ENCODE measurements at regions not wholly inside any gene's neighbourhood (a gene's known extent, or its start where the extent isn't known, plus 50 kb on each side); places are given as distances from the start of the nearest gene placed in this dataset.

DNA sequence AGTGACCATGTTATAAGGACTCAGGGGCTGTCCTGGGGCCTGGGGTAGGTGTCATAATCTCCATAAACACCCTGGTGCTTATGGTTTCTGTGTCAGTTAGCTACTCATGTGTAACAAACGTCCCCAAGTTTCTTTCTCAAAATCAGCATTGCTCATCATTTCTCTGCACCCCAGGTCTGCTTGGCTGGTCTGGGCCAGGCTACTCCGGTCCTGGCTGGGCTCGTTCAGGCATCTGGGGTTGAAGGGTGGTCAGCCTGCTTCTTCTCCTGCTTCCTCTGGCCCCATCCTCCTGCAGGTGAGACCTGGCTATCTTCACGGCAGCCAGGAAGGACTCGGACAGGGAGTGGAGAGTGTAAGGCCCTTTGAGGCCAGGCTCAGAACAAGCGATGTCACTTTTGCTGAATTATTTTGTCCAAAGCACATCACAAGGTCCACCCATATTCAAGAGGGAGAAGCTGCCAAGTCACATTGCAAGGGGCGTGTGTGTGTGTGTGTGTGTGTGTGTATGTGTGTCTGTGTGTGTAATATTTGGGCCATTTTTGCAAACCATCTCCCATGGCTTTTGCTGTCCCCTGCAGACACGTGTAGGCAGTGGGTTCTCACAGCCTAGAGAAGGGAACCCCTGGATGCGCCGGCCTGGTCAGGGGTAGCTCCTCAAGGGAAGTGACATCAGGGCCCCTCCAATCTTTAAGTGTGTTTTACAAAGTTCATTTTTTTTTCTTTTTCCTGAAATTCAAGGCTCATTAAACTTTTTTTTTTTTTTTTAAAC, 535.8 kb downstream of the TBC1D22A start:
- no peak for DNase-seq

DNA sequence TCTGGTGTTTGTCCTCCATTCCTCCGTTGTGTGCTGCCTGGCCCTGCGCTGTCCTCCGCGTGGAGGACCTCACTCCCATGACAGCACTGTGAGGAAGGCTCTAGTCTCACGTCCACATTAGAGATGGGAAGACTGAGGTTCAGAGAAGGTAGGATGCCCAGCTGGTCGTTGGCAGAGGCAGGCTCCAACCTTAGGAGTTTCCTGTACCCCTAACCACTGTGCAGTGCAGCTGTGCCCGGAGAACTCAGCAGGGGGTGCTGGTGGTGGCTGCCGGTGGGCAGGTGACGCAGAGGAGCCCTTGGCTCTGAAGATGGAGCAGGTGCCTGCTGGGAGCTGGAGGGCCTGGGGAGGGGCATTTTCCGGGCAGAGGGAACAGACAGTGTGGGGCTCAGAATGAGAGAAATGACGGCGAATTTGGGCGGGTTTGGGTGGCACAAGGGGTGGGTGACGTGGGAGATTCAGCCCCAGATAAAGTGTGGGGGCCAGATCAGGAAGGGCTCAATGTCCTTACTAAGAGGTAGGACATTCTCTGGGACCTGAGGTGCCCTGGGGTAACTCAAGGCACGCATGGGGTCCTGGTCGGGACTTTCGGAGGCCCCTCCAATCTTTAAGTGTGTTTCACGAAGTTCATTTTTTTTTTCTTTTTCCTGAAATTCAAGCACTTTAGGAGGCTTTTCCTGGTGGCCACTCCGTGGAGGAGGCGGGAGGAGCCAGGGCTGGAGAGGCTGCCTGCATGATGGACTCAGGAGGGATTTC, 535.0 kb downstream of the TBC1D22A start:
- no peak for DNase-seq

GRCh38 chr22:47296405-47297260, 534.2 kb downstream of the TBC1D22A start:
- no peak for DNase-seq

GRCh38 chr22:47295982-47296381, 533.5 kb downstream of the TBC1D22A start:
- DNase-seq, result no peak

DNA sequence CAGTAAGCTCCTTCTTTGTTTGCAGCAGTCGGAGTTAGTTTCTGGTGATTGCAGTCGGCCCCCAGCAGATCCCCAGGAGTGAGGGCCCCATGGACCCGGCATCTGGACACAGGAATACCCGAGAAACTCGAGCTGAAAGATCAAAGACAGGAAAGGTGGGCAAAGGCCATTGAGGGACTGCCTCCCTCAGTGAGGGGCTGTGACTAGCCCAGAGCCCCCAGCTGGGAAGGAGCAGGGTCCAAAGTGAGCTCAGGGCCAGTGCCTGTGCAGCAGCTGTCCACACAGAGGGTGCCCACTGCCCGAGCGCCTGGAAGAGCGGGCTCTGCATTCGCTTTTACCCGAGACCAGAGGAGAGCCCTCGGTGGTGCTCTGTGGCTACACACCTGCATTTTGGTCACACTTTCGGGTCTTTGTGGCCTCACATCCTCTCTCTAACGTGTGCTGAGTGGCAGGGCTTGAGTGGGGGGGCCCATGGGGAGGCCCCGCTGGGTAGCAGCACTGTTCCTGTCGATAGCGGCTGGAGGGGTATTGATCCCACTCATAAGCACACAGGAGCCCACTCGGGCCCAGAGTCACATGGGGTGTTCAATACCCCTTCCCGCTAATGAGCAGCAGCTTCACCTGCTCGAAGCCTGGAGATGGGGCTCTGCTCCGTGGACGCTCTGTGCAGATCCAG, 532.9 kb downstream of the TBC1D22A start:
- DNase-seq, result no peak

DNA sequence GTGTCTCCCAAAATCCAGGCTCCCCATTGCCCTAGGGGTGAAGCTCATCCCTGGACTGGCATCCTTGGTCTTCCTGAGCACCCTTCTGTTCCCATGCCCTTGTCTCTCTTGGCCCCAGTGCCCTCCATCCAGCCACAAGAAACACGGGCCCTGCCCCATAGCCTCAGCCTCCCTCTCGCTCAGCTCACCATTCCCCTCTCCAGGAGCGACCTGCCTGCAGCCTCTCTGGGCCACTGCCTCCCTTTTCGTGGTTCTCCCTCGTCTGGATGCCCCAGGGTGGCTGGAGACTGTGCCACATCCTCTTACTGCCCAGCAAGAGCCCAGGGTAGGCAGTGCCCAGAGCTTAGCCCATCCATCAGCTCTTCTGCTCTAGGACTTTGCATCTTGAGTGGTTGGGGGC, 532.1 kb downstream of the TBC1D22A start:
- DNase-seq, result no peak

GRCh38 chr22:47294222-47294532, 531.7 kb downstream of the TBC1D22A start:
- DNase-seq, result no peak

GRCh38 chr22:47293368-47294221, 531.1 kb downstream of the TBC1D22A start:
- no peak for DNase-seq

- DNase-seq, result no peak
Observed at GRCh38 chr22:47292546-47293320, 530.3 kb downstream of the TBC1D22A start.

- no peak for DNase-seq
Observed at GRCh38 chr22:47291565-47292495, 529.4 kb downstream of the TBC1D22A start.

DNA sequence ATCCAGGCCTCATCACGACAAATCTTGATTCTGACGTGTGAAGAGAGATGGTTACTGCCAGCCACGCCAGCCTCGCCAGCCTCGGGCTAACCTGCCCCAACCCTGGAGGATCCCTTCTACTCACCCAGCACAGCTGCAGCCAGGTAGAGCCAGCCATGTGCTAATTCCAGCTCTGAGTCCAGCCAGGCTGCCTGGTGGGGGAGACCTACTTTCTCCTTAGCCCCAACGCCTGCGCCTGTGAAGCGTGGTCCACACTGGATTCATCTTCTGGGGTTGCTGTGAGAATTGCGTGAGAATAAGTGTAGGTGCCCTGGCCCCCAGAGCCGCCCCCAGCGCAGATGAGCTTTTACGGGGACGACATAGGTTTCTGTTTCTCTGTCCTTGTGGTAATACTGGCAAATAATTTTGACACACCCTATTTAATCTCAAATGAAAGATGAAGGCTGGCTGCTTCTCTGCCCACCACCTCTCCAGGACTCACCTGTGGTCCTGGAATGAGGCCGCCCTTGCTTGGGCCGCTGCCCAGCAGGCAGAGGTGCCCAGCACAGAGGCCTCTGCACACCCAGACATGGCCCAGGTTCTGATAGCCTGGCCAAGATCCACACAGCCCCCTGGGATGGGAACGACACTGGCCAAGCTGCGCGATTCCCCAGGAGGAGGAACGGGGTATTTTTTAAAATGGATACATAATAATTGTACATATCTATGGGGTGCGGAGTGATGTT, 528.4 kb downstream of the TBC1D22A start:
- DNase-seq, result no peak

GRCh38 chr22:47289336-47289985, 527.0 kb downstream of the TBC1D22A start:
- DNase-seq, result no peak

- DNase-seq, result no peak
Observed at GRCh38 chr22:47288680-47289079, 526.2 kb downstream of the TBC1D22A start.

DNA sequence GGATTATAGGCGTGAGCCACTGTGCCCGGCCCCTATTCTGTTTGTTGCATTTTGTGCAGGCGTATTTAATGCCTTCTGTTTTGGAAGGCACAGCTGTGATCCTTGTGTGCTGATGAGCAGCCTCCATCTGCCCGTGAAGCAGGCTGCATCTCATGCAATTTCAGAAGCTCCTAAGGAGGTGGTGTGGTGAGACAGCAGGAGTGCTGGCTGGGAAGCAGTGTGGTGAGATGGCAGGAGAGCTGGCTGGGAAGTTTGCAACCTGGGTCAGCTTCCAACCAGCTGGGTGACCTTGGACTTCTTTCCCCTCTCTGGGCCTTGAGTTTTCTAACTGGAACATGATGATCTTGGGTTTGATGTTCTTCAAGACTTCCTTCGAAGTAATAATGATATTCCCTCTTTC, 525.1 kb downstream of the TBC1D22A start:
- DNase-seq, result no peak

GRCh38 chr22:47286590-47286989, 524.1 kb downstream of the TBC1D22A start:
- no peak for DNase-seq

DNA sequence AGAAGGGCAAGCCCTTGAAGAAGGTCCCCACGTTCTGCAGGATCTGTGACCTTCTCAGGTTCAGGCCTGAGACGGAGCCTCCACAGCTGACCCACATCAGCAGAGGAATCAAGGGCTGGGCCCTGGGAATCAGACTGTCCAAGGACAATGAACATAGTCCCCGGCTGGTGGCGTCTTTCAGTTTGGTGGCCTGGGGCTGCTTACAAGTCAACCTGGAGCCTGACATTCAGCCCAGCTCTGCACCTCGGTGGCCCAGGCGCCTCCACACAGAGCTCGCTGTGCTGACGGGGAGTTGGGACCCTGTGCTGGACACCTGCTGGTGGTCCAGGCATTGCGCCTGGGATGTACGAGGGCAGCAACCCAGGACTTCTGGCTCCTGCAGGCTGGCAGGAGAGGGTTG, 523.5 kb downstream of the TBC1D22A start:
- no peak for DNase-seq

DNA sequence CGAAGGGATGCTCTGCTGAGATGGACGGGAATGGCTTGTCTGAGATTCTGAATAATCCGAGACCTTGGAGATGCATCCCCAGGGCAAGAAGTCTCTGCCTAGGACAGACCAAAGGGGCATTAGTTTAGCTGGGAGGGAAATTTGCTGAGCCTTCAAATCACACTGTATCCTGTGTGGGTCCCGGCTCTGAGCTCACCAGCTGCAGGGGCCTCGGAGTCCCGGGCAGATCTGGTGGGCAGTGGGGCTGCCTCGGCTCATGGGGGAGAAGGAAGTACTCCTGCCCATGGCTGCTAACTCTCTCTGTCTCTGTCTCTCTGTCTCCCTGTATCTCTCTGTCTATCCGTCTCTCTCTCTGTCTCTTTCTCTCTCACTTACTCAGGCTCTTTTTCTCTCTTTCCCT, 522.4 kb downstream of the TBC1D22A start:
- no peak for DNase-seq

- DNase-seq, result no peak
Observed at GRCh38 chr22:47284360-47284759, 521.9 kb downstream of the TBC1D22A start.

Measured in CD4-positive, alpha-beta T cell treated with Interleukin-21 for 1 hour (primary cell).